Glomerular visceral epithelial cell (primary cell): ENCODE measurements at regions not wholly inside any gene's neighbourhood (a gene's known extent, or its start where the extent isn't known, plus 50 kb on each side); places are given as distances from the start of the nearest gene placed in this dataset.
"Not testable (repeated sequence)": the region's sequence is repeated elsewhere in the genome, so short reads cannot be mapped to it uniquely, and the experiment has no call there.

Experiments
- DNase-seq: peaks from one replicate; pipeline ENCODE4 v3.0.0-alpha.2; 2016; ENCODE audit errors: extremely low spot score

DNA sequence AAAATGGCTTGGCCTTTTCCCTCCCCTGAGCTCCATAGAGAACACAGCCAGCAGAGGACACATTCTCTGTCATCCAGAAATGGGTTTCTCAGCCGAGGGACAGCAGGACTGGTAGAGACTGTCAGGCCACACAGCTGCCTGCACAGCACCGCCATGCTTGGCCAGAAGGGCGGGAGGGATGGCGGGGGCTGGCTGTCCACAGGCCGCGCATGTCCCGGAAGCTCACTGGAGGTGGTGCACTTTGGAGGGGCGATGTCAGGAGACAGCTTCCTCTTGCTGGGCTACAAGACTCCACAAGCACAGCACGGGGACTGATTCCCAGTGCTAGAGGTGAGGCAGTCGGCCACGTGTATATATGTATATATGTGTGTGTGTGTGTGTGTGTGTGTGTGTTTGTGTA is 125.3 kb downstream of the GOLGA6L4 start:
- DNase-seq, result not testable (repeated sequence)

DNA sequence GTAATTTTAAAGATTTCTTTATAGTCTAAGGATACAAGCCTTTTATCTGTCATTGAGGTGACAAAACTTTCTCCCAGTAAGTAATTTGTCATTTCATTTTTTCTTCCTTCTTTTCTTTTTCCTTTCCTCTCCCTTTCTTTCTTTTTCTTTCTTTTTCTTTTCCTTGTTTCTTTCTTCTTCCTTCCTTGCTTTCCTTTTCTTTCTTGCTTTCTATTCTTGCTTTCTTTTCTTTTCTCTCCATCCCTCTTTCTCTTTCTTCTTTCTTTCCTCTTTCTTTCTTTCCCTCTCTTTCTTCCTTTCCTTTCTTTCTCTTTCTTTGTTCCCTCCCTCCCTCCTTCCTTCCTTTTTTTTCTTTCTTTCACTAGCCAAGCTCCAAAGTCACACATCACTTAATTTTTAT is 148.8 kb downstream of the GOLGA6L4 start:
- not testable (repeated sequence) for DNase-seq

DNA sequence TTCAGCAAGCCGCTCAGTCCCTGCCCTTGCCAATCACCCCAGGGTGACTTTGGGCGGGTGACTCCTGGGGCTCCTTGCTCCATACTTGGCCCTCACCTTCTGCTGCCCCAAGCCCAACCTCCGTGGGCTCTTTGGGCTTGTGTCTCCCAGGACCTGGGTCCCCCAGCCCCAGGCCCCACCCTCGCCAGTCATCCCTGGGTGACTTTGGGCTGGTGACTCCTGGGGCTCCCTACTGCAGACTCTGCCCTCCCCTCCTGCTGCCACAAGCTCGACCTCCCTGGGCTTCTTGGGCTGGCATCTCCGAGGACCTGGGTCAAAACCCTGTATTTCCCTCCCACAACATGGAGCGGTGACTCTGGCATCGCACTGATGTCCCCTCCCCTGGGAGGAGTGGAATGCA is 151.5 kb downstream of the GOLGA6L4 start:
- DNase-seq, result no peak

DNA sequence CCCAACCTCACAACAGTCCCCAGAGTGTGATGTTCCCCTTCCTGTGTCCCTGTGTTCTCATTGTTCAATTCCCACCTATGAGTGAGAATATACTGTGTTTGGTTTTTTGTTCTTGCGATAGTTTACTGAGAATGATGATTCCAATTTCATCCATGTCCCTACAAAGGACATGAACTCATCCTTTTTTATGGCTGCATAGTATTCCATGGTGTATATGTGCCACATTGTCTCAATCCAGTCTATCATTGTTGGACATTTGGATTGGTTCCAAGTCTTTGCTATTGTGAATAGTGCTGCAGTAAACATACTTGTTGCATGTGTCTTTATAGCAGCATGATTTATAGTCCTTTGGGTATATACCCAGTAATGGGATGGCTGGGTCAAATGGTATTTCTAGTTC is 152.6 kb downstream of the GOLGA6L4 start:
- not testable (repeated sequence) for DNase-seq

DNA sequence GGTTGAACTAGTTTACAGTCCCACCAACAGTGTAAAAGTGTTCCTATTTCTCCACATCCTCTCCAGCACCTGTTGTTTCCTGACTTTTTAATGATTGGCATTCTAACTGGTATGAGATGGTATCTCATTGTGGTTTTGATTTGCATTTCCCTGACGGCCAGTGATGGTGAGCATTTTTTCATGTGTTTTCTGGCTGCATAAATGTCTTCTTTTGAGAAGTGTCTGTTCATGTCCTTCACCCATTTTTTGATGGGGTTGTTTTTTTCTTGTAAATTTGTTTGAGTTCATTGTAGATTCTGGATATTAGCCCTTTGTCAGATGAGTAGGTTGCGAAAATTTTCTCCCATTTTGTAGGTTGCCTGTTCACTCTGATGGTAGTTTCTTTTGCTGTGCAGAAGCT is 153.1 kb downstream of the GOLGA6L4 start:
- DNase-seq, result not testable (repeated sequence)

DNA sequence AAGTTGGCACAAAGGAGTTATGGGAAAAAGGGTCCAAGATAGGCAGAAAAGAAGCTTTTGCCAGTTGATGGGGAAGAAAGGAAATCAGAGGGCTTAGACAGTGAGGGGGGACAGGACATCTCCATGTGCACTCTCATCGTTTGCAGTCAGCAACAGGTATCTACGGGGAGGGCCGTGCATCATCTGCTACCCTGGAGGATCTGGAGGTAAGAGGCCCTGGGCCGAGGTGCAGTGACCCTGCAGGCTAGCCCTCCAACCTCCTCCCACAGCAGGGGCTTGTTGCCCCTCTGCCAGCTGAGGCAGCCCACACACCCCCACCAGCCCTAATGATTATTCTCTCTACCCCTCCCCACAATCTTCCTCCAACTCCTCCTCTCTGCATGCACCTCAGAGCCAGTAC is 154.8 kb downstream of the GOLGA6L4 start:
- DNase-seq, result not testable (repeated sequence)

DNA sequence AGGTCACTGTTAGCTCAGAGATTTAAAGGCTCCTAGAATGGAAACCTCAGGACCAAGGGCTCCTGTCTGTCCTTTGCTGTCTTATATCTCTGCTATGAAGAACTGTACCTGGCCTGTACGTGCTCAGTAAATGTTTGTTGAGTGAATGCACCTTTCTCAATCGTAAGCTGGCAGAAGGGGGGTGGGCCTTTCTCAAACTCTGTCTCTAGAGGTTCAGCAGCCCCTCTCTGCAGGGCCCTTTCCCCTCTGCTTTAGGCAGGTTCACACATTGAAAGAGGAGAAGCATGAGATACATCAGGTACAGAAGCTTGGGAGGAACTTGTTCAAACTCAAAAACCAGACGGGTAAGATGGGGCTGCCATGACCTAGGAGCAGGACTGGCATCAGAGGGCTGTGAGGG is 155.6 kb downstream of the GOLGA6L4 start:
- no peak for DNase-seq

DNA sequence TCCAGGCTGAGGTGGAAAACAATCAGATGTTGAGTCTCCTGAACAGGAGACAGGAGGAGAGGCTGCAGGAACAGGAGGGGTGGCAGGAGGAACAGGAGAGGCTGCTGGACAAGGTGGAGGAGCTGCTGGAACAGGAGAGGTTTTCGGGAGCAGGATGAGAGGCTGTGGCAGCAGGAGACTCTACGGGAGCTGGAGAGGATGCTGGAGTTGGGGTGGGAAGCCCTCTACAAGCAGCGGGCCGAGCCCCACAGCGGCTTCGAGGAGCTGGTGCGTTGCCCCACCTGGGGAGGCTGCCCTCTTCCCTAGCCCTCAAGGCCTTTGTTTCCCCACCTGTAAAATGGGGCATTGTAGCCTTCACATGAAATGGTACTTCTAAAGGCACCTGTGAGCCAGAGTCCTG is 156.4 kb downstream of the GOLGA6L4 start:
- not testable (repeated sequence) for DNase-seq

DNA sequence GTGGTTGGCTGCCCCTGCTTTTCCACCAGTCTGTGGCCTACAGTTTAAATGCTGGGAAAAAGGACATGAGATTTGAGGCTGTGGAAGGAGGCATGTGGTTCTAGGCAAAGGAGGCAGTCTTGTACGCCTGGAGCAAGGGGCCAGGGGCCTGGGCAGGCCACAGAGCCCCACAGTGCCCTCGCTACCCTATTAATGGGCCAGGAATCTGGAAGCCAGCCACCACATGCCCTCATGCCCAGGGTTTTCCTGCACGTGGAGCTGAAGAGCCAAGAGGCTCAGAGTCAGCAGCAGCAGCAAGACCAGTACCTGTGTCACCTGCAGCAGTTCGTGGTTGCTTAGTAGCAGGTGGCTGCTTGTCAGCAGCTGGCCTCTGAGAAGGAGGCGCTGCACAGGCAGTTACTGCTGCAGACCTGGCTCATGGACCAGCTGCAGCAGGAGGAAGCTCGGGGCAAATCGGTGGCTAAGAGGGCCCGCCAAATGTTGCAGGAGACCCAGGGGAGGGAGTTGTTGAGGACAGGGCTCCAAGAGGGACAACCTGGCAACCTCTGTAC is 157.9 kb downstream of the GOLGA6L4 start:
- DNase-seq, result not testable (repeated sequence)

DNA sequence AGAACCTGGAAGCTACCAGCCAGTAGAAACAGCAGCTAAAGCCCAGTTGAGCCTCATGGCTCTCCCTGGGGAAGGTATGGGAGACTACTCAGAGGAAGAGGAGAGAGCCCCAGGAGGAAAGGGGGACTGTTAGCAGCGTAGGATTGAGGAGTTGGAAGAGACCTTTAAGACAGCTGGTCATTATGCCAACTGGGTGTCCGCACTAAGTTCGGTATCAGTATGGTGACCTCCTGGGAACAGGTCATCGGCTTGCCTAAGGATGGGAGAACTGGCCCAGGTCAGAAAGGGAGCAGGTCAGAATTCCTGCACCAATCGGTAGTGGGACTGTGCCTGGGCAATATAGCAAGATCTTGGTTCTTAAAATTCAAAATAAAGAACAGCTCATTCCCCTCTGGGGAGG is 158.4 kb downstream of the GOLGA6L4 start:
- DNase-seq, result not testable (repeated sequence)

DNA sequence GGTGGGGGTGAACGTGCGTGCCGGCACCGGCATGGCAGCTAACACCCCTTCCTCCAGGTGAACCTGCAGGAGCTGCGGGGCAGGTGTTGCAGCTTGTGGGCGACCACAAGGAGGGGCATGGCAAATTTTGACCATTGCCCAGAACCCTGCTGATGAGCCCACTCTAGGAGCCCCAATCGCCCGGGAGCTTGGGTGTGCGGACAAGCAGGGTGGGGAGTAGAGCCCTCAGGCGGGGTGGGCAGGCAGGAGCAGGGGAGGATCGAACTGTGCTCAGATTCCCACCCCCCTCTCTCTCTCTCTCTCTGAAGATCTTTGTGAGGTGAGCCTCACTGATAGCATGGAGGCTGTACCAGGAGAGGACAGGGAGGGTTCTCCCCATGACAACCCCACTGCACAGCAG is 159.8 kb downstream of the GOLGA6L4 start:
- not testable (repeated sequence) for DNase-seq

DNA sequence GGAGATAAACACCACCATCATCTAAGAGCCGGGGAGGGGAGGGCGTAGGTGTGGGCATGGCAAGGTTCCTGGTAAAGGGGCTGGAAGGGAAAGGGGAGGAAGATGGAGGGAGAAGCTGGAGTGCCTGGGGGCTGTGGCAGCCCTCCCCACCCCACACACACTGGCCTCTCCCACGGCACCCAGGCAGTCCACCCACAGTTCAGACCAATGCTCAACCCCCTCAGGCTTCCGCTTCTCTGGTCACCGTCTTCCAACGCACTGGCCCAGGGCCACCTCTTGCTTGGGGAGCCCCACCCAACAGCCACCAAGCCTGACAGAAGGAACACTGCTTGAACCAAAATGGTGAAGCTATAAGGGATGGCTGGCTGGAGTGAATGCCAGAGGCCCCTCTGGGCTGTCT is 160.3 kb downstream of the GOLGA6L4 start:
- DNase-seq, result not testable (repeated sequence)

DNA sequence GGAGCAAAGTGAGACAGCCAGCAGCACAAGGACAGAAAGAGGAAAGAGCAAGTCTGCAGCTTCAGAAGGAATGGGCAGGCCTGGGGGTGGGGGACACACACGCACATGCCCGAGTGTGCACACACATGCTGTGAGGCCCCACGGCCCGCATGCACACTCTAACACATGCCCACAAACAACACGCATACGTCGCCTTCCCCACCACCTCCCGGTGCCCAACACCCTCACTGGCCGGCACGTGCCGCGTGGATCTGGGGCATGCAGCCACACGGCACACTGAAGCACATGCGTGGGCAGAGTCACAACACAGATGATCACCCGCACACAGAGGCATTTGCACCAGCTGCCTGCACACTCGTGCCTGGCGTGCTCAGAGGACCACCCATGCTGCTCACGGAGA is 161.5 kb downstream of the GOLGA6L4 start:
- DNase-seq, result not testable (repeated sequence)

DNA sequence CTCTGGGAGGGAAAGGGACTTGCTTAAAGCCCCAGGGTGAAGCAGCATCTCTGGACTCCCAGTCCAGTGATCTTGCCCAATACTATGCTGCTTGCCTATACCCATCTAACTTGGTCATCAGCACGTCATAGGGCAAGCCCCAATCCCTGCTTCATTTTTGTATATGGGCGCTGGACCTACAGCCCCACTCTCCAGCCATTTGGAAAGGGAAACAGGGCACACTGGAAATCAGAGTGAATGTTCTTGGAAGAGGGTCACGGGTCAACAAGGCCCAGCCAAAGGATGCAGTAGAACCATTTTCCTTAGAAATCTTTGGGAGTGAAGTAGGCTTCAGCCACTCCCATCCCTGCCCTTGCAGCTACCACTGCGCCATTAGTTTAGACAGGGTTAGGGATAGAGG is 162.5 kb downstream of the GOLGA6L4 start:
- DNase-seq, result not testable (repeated sequence)

DNA sequence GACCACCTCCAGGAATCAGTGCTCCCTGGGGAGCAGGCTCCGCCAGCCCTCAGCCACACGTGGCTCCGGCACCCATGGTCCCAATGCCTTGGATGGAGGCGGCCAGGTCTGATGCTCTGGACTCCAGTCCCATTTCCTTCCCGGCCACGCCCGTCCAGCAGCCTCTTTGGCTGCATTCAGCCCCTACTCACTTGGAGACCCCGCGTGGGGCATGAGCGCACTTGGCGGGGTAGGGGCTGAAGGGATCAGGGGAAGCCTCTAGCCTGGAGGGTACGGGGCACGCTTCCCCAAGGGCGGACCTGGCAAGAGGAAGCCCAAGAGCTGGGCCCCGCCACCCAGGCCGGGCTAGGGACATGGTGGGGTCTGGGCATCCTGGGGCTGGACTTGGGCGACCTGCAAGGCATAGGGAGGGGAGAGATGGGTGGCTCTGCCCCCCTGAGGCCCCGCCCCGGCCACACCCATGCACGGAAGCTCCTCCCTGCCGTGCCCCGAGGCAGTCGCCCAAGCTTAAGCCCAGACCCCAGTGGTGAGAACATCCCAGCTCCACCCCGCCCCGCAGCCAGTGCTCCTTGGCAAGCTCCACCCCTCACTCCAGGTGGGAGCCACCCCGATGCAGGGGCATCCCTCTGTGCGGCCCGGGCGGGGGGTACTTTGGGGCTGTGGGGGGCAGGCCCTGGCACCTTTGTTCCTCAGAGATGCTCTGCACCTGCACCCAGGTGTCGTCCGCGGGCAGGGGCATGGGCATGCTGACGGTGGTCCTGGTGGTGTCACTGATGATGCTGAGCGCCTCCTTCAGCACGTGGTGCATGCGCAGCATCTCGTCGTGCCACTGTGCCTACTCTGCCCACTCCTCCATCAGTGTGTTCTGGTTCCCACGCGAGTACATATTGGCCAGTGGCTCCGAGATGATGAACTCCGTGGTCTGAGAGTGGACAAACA is 163.5 kb downstream of the GOLGA6L4 start:
- DNase-seq, result no peak

DNA sequence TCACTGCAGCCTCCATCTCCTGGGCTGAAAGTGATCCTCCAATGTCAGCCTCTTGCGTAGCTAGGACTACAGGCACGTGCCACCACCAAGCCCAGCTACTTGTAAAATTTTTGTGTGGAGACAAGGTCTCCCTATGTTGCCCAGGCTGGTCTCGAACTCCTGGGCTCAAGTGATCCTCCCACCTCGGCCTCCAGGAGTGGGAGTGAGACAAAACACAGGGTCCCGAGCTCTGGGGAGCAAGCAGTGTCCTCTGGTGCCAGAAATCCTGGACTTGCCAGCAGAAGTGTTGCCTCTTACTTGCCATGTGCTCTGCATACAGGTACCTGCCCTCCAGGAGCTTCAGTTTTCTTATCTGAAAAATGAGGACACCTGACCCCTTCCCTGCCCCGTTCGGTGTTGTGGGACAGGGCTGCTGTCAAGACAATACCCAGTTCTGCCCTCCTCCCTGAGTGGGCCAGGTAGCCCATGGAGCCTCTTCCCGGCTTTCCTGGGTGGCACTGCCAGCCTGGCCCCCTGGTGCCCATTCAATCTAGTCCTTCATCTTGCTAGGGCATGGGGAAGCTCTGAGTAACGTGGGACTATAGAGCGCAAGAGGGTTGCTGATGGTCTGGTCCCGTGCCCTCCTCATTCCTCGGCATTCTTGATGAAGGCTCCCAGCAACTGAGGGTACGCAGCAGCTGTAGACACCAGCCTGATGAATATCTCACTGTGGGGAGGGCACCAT is 164.6 kb downstream of the GOLGA6L4 start:
- no peak for DNase-seq

DNA sequence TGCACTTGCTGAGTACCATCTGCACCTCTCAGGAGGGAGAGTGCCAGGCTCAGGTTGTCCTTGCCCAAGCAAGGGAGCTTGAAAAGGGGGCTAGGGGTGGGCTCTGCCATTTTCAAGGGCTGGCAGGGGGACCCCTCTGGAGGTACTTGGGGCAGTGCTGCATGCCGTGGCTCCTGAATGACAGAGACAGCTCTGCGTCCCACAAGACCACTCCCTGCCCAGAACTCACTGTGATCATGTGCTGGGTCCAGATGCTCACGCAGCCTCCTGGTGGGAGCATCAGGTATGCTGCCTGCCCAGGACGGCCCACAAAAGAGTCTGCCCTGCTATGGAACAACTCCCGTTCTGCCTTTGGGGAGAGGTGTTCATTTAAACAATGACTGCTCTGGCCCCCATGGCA is 165.2 kb downstream of the GOLGA6L4 start:
- no peak for DNase-seq

DNA sequence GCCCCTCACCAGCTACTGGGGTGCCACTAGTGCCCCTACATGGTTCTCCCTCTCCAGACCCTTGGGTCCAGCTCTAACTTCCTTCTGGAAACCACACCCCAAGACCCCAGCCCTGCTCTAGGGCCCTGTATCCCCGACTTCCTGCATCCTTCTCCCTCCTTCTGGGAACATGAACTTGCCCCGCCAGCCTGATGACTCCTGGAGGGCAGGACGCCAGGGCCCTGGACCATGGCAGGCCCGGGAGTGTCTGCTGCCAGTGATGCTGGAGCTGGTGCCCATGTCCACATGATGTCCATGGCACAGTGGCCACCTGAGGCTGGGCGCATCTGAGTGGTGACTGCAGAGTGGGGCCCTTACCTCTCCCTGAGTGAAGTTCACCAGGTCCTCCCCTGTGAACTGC is 165.9 kb downstream of the GOLGA6L4 start:
- not testable (repeated sequence) for DNase-seq

DNA sequence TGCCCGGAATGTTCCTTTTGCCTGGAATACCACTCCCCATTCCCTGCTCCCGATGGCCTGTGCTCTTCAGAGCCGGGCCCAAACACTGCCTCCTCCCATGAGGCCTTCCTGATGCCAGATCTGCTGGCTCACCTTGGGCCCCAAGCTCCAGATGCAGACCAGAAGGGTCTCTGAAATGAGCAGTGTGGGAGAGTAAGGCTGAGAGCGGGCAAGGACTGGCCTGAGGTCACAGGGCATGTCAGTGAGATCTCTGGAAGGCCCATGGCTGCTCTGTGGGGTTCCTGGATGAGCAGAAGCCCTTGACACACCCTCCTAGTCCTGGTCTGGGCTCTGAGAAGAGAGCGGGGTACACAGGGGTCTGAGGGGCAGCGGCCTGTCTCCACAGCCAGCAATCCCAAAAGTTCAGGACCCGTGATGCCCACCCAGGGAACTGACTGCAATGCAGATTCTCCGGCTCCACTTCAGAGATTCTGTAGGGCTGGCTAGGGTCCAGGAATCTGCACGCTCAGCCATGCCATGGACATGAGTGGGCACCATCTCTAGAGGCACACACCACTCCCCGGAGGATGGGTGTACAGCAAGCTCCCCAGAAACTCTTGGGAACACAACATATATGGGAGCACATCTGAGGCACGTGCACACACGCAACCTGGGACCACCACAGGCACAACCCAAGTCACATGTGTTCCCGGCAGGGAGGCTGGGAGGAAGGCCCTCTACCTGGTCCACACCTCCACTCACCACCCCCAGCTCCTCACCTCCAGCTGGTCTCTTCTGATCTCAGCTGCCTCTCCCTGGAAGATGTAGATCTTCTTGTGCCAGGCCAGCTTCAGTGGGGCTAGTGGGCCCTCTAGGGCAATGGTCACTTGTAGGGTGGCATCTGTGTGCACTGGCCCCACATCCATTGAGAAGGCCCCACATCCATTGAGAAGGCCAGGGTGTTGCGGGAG is 166.6 kb downstream of the GOLGA6L4 start:
- DNase-seq, result not testable (repeated sequence)

DNA sequence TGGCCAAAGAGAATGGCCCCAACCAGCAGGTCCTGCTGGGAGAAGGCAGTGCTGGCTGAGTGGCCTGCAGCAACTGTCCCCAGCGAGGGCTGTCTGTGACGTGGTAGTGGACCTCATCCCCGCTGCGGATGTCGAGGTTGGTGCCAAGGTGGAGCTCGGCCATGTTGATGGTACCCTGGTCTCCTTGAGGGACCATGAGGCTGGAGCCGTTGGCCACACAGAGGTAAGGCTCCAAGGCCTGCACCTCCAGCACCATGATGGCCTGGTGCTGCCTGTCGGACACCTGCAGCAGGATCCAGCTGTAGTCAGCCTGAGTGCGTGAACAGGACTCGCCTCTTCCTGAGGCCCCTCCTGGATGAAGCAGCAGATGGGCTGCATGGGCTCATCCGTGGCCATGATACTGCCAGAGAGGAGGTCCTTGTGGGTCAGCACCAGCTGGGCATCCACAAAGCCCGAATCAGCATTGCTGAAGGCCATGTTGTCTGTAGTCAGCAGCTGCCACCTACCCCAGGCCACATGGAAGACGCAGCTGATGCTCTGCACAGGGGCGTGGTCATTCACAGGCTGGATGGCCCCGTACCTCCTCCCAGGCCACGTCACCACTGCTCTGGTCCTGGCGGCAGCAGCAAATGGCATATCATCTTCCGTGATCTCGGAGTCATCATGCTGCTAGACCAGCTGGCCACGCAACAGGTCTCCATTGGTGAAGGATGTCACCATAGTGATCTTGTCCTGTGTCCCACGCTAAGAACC is 167.5 kb downstream of the GOLGA6L4 start:
- DNase-seq, result no peak

DNA sequence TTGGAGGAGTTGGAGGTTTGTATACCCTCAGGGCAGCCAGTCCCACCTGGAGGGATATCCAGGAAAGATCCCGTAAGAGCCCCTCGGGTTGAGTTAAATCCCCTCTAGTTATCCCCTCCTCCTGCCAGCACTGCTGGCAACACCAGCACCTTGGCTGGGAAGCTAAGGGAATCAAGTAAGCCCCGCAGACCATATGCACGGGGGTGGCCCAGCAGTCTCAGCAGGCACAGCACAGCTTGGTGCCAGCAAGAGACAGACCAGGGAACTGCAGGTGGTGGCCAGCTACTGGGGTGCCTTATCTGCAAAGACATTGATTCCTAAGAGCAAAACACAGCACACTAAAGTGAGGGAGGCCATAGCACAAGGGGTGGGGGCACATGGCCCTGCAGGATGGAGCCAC is 173.8 kb downstream of the GOLGA6L4 start:
- not testable (repeated sequence) for DNase-seq
